NCI-H82 treated with DMSO at 0.1 percent for 48 hours (cell line): ENCODE measurements at regions not wholly inside any gene's neighbourhood (a gene's known extent, or its start where the extent isn't known, plus 50 kb on each side); places are given as distances from the start of the nearest gene placed in this dataset.

Source experiments
- DNase-seq: peaks from one replicate; lab custom pipeline; 2025; ENCODE audit not compliant: unreplicated experiment; lab: John Stamatoyannopoulos, UW

- peak; percentile 84 for DNase-seq
Observed at GRCh38 chr11:98940913-98941312, 79.8 kb upstream of the CNTN5 start.

GRCh38 chr11:98944461-98944860 is 76.3 kb upstream of the CNTN5 start:
- DNase-seq = no peak

- no peak for DNase-seq
Observed at GRCh38 chr11:98952107-98952506, 68.6 kb upstream of the CNTN5 start.

GRCh38 chr11:98955551-98955950 is 65.2 kb upstream of the CNTN5 start:
- no peak for DNase-seq

GRCh38 chr11:98964146-98964545 is 56.6 kb upstream of the CNTN5 start:
- DNase-seq = no peak

- no peak for DNase-seq
Observed at GRCh38 chr11:98965358-98965757, 55.4 kb upstream of the CNTN5 start.

GRCh38 chr11:98965775-98966174 is 55.0 kb upstream of the CNTN5 start:
- no peak for DNase-seq

GRCh38 chr11:98967005-98967404 is 53.7 kb upstream of the CNTN5 start:
- no peak for DNase-seq
